RWPE2 (cell line): ENCODE measurements at regions not wholly inside any gene's neighbourhood (a gene's known extent, or its start where the extent isn't known, plus 50 kb on each side); places are given as distances from the start of the nearest gene placed in this dataset.

Experiments
- ATAC-seq: fragments of 200-7000 bp; cut with Tn5 transposase; 3 replicates; pipeline ENCODE4 v1.9.1; 2021; ENCODE audit warnings: low read depth
- DNase-seq: peaks from one replicate; pipeline ENCODE4 v3.0.0-alpha.2; 2020; ENCODE audit warnings: low spot score
- H3K27ac ChIP-seq: fragments of 450-650 bp; 2 replicates; pipeline ENCODE4 v1.5.1; 2017; ENCODE audit warnings: mild to moderate bottlenecking; ENCODE audit not compliant: poor library complexity, severe bottlenecking
- H3K27me3 ChIP-seq: fragments of 250-450 bp; sonication (Bioruptor Pico); 2 replicates; pipeline ENCODE4 v1.5.1; 2021; ENCODE audit warnings: mild to moderate bottlenecking, moderate library complexity; ENCODE audit not compliant: insufficient read depth, poor library complexity, severe bottlenecking
- H3K36me3 ChIP-seq: fragments of 250-450 bp; sonication (Bioruptor Pico); 2 replicates; pipeline ENCODE4 v1.5.1; 2020; ENCODE audit warnings: low read depth, mild to moderate bottlenecking, moderate library complexity
- H3K4me1 ChIP-seq: fragments of 250-450 bp; sonication (Bioruptor Pico); 2 replicates; pipeline ENCODE4 v1.5.1; 2021; ENCODE audit warnings: mild to moderate bottlenecking, moderate library complexity; ENCODE audit not compliant: insufficient read depth, poor library complexity, severe bottlenecking
- H3K4me3 ChIP-seq: fragments of 250-450 bp; sonication (Bioruptor Pico); 2 replicates; pipeline ENCODE4 v1.5.1; 2021; ENCODE audit warnings: mild to moderate bottlenecking, moderate library complexity; ENCODE audit not compliant: severe bottlenecking
- H3K9me3 ChIP-seq: fragments of 250-450 bp; sonication (Bioruptor Pico); 2 replicates; pipeline ENCODE4 v1.5.1; 2021; ENCODE audit warnings: mild to moderate bottlenecking, moderate library complexity; ENCODE audit not compliant: severe bottlenecking
- TF ChIP-seq, protein P1 (sequence below): fragments of 450-650 bp; IDR thresholded peaks from one replicate; pipeline ENCODE4 v1.5.1; 2017; ENCODE audit warnings: mild to moderate bottlenecking, moderate library complexity; ENCODE audit not compliant: poor library complexity, severe bottlenecking

DNA sequence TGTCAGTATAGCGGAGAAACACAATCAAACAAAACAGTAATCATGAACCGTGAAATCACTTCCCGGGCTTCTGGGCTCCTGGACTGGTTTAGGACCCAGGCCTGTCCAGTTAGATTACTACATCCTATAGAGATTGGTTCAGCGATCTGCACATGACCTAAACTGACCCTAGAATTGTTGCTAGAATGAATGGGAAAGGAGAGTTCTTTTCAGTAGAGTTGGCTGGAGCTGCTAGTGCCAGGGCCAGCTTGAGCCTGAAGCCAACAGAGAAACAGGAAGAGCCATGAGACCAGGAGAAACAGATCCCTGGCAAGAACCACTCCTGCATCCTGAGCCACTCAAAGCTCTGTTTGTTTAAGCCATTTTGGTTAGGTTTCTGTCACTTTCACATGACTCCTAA is 474.3 kb upstream of the C1orf87 start:
- ATAC-seq (no peak), DNase-seq (no peak)
- H3K4me3 ChIP-seq = no peak overlapping the region
- no peaks in the 10 kb centered on the region for H3K9me3 ChIP-seq
- H3K27me3 ChIP-seq = no peaks in the 10 kb centered on the region
- no peaks in the 10 kb centered on the region for H3K4me1 ChIP-seq
- H3K36me3 ChIP-seq = no peaks in the 10 kb centered on the region
- H3K27ac ChIP-seq = no peak overlapping the region
- TF ChIP-seq, protein P1, sequence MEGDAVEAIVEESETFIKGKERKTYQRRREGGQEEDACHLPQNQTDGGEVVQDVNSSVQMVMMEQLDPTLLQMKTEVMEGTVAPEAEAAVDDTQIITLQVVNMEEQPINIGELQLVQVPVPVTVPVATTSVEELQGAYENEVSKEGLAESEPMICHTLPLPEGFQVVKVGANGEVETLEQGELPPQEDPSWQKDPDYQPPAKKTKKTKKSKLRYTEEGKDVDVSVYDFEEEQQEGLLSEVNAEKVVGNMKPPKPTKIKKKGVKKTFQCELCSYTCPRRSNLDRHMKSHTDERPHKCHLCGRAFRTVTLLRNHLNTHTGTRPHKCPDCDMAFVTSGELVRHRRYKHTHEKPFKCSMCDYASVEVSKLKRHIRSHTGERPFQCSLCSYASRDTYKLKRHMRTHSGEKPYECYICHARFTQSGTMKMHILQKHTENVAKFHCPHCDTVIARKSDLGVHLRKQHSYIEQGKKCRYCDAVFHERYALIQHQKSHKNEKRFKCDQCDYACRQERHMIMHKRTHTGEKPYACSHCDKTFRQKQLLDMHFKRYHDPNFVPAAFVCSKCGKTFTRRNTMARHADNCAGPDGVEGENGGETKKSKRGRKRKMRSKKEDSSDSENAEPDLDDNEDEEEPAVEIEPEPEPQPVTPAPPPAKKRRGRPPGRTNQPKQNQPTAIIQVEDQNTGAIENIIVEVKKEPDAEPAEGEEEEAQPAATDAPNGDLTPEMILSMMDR = no peak

DNA sequence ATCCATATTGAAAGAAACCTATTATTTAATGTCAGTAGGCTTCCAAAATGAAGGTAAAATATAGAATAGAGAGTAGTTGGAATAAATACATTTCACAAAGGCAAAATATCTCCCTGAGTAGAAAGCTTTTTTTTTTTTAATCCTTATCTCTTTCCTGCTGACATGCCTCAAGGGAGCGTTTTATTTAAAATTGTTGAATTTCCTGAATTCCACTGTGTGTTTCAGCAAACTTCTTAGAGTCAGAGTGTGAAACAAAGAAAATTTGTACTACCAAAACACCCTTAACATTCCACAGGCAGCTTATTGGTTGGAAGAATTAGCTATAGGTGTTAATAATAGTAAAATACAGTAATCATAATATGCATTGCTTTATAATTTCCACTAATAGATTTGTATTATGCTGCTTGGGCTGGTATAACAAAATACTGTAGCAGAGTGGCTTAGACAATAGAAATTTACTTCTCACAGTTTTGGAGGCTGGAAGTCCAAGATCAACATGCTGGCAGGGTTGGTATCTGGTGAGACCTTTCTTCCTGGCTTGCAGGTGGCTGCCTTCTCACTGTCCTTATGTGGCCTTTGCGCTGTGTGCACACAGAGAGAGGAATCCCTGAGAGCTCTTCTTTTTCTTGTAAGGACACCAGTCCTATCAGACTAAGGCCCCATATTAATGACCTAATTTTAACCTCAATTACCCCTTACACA is 468.4 kb upstream of the C1orf87 start:
- ATAC-seq (no peak), DNase-seq (no peak)
- Histone ChIP-seq H3K9me3 (no peaks in the 10 kb centered on the region), H3K36me3 (no peaks in the 10 kb centered on the region), H3K4me1 (no peaks in the 10 kb centered on the region), H3K27me3 (no peaks in the 10 kb centered on the region), H3K27ac (no peak overlapping the region), H3K4me3 (no peak overlapping the region)
- TF ChIP-seq, protein P1 = no peak

DNA sequence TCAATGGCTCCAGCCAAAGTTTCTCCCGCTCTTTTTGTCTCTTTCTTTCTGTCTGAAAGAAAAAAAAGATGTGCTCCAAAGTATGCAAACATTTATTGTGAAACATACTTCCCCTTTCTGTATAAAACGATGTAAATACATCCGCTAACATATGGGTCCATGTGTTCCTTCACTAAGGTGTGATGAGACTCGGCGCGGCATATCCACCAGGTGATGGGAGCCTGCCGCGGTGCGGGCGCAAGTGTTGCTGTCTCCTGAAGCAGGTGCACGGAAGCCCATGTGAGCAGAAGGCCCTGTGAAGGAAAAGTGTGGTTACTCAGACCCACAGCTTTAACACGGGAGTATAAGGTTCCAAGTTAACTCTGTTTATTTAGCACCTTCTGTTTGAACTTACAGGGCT is 466.6 kb upstream of the C1orf87 start:
- TF ChIP-seq, protein P1 = no peak
- H3K27me3 ChIP-seq = no peaks in the 10 kb centered on the region
- H3K27ac ChIP-seq = no peak overlapping the region
- DNase-seq (no peak), ATAC-seq (no peak)
- no peaks in the 10 kb centered on the region for H3K9me3 ChIP-seq
- no peaks in the 10 kb centered on the region for H3K4me1 ChIP-seq
- H3K36me3 ChIP-seq = no peaks in the 10 kb centered on the region
- no peak overlapping the region for H3K4me3 ChIP-seq

DNA sequence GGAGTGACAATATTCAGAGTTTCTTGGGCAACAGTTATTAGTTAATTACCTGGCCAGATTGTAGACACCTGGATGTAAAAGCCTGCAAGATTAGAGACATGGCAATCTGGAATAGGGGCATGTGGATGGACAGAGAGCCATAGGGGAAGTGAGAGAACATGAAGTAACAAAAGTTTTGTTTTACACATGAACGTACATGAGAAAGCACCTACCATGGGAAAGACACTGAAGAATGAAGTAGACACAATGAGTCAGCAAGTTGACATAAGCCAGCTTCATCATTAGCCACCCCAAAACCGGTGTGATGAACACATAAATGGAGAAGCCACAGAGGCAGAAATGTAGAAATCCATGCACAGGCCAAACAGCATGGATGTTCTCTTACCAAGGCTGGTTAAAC is 462.1 kb upstream of the C1orf87 start:
- H3K27ac ChIP-seq = no peak overlapping the region
- no peaks in the 10 kb centered on the region for H3K36me3 ChIP-seq
- H3K4me1 ChIP-seq = no peaks in the 10 kb centered on the region
- ATAC-seq (no peak), DNase-seq (no peak)
- TF ChIP-seq, protein P1 = no peak
- no peaks in the 10 kb centered on the region for H3K27me3 ChIP-seq
- H3K9me3 ChIP-seq = no peaks in the 10 kb centered on the region
- no peak overlapping the region for H3K4me3 ChIP-seq

DNA sequence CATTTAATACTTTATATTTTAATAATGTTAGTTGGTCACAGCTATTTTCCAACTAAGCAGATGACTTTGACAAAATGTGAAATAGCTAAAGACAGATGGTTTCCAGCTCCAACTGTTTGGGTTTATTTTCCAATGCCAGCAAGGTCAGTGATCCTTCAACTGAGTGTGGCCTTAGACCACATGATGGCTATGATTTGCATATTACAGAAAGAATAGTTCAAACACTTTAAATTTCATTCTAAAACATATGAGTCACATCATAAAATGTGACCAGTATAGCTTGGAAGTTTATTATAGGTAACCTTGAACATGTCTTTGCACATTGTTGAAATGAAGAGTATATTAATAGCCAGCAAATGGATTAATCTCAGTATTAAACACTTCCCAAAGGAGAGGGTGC is 454.0 kb upstream of the C1orf87 start:
- no peaks in the 10 kb centered on the region for H3K36me3 ChIP-seq
- no peak overlapping the region for H3K4me3 ChIP-seq
- DNase-seq (no peak), ATAC-seq (no peak)
- H3K9me3 ChIP-seq = no peaks in the 10 kb centered on the region
- TF ChIP-seq, protein P1 = no peak
- H3K27me3 ChIP-seq = no peaks in the 10 kb centered on the region
- no peak overlapping the region for H3K27ac ChIP-seq
- no peaks in the 10 kb centered on the region for H3K4me1 ChIP-seq
